ELR (cell line): ENCODE measurements at regions not wholly inside any gene's neighbourhood (a gene's known extent, or its start where the extent isn't known, plus 50 kb on each side); places are given as distances from the start of the nearest gene placed in this dataset.
"Not testable (repeated sequence)": the region's sequence is repeated elsewhere in the genome, so short reads cannot be mapped to it uniquely, and the experiment has no call there.

ENCODE experiments used
- DNase-seq: peaks from one replicate; pipeline ENCODE4 v3.0.0-alpha.2; 2015; ENCODE audit warnings: low read depth

GRCh38 chr2:122542236-122542635 lies 786.8 kb downstream of the TSN start:
- no peak for DNase-seq

- DNase-seq: no peak
Observed at GRCh38 chr2:122542646-122543045, 787.2 kb downstream of the TSN start.

GRCh38 chr2:122543815-122544214 lies 788.4 kb downstream of the TSN start:
- peak; percentile 85 for DNase-seq

GRCh38 chr2:122545821-122546220 lies 790.4 kb downstream of the TSN start:
- no peak for DNase-seq

- peak; percentile 29 for DNase-seq
Observed at GRCh38 chr2:122562775-122563174, 807.3 kb downstream of the TSN start.

- no peak for DNase-seq
Observed at GRCh38 chr2:122563781-122564180, 808.3 kb downstream of the TSN start.

GRCh38 chr2:122564843-122565242 lies 809.4 kb downstream of the TSN start:
- DNase-seq: no peak

- no peak for DNase-seq
Observed at GRCh38 chr2:122565364-122565763, 809.9 kb downstream of the TSN start.

GRCh38 chr2:122570641-122571040 lies 815.2 kb downstream of the TSN start:
- no peak for DNase-seq

GRCh38 chr2:122571471-122571870 lies 816.0 kb downstream of the TSN start:
- not testable (repeated sequence) for DNase-seq

- no peak for DNase-seq
Observed at GRCh38 chr2:122575076-122575475, 819.6 kb downstream of the TSN start.

- DNase-seq: no peak
Observed at GRCh38 chr2:122583159-122583917, 827.9 kb downstream of the TSN start.

GRCh38 chr2:122590524-122590923 lies 835.1 kb downstream of the TSN start:
- no peak for DNase-seq

GRCh38 chr2:122595065-122595464 lies 839.6 kb downstream of the TSN start:
- DNase-seq: no peak

GRCh38 chr2:122596598-122596997 lies 841.1 kb downstream of the TSN start:
- no peak for DNase-seq

GRCh38 chr2:122598784-122599183 lies 843.3 kb downstream of the TSN start:
- no peak for DNase-seq

GRCh38 chr2:122610948-122611609 lies 855.6 kb downstream of the TSN start:
- no peak for DNase-seq

- no peak for DNase-seq
Observed at GRCh38 chr2:122622934-122623333, 867.5 kb downstream of the TSN start.

GRCh38 chr2:122627388-122627787 lies 871.9 kb downstream of the TSN start:
- peak; percentile 28 for DNase-seq

GRCh38 chr2:122634256-122634655 lies 878.8 kb downstream of the TSN start:
- peak; percentile 96 for DNase-seq

- no peak for DNase-seq
Observed at GRCh38 chr2:122634920-122635319, 879.5 kb downstream of the TSN start.

- DNase-seq: peak; percentile 40
Observed at GRCh38 chr2:122635686-122636085, 880.2 kb downstream of the TSN start.

GRCh38 chr2:122636097-122636496 lies 880.6 kb downstream of the TSN start:
- peak; percentile 86 for DNase-seq

GRCh38 chr2:122639176-122639575 lies 883.7 kb downstream of the TSN start:
- no peak for DNase-seq
